Liver (tissue), 8 donors: ENCODE measurements at regions not wholly inside any gene's neighbourhood (a gene's known extent, or its start where the extent isn't known, plus 50 kb on each side); places are given as distances from the start of the nearest gene placed in this dataset.
A peak's percentile ranks its signal among the peaks of the same experiment; 100 is the strongest.

Experiments
- DNase-seq: peaks from one replicate; pipeline ENCODE4 v3.0.0-alpha.2; 2017; ENCODE audit warnings: low spot score
- H3K27ac ChIP-seq, 2 donors: one replicate each; pipeline ENCODE4 v1.7.0; 2013; ENCODE audit warnings: inconsistent platforms in 2 of 2, low read length in 2 of 2, control low read depth in 1 of 2, low read depth in 1 of 2, mild to moderate bottlenecking in 1 of 2
- H3K27me3 ChIP-seq, 4 donors: one replicate each; pipeline versions ENCODE4 v1.6.1 to v1.7.0; 2013; ENCODE audit warnings: low read length in 3 of 4, inconsistent platforms in 1 of 4, mild to moderate bottlenecking in 1 of 4, moderate library complexity in 1 of 4; ENCODE audit not compliant: control insufficient read depth in 4 of 4, insufficient read depth in 4 of 4
- H3K36me3 ChIP-seq, 4 donors: one replicate each; pipeline versions ENCODE4 v1.6.1 to v1.7.0; 2013; ENCODE audit warnings: low read length in 3 of 4, mild to moderate bottlenecking in 3 of 4, low read depth in 1 of 4, moderate library complexity in 1 of 4; ENCODE audit not compliant: control insufficient read depth in 4 of 4, insufficient read depth in 3 of 4
- H3K4me1 ChIP-seq, 4 donors: one replicate each; pipeline versions ENCODE4 v1.6.1 to v1.7.0; 2013; ENCODE audit warnings: low read length in 3 of 4, mild to moderate bottlenecking in 3 of 4, moderate library complexity in 1 of 4; ENCODE audit not compliant: control insufficient read depth in 4 of 4, insufficient read depth in 4 of 4
- H3K4me3 ChIP-seq, 3 donors: one replicate each; pipeline versions ENCODE4 v1.6.1 to v1.7.0; 2013; ENCODE audit warnings: low read length in 3 of 3, control low read depth in 1 of 3, low read depth in 1 of 3, mild to moderate bottlenecking in 1 of 3
- H3K9ac ChIP-seq, 2 donors: one replicate each; pipeline ENCODE4 v1.7.0; 2013; ENCODE audit warnings: low read length in 2 of 2, mild to moderate bottlenecking in 2 of 2, moderate library complexity in 2 of 2, control low read depth in 1 of 2, low read depth in 1 of 2
- H3K9me3 ChIP-seq, 4 donors: one replicate each; pipeline versions ENCODE4 v1.6.1 to v1.7.0; 2013; ENCODE audit warnings: low read length in 3 of 4; ENCODE audit not compliant: control insufficient read depth in 4 of 4
- ATF3 ChIP-seq: IDR thresholded peaks from 2 replicates; pipeline ENCODE4 v1.6.1; 2016; ENCODE audit warnings: antibody characterized with exemption
- CTCF ChIP-seq: fragments of 150-350 bp; IDR thresholded peaks from 2 replicates; pipeline ENCODE4 v1.5.1; 2017; ENCODE audit warnings: improper control_type of control experiment, low read depth, low read length; ENCODE audit not compliant: missing input control
- EGR1 ChIP-seq, 2 donors: IDR thresholded peaks; 2 replicates each; pipeline ENCODE4 v1.6.1; 2016 to 2018; ENCODE audit warnings: antibody characterized with exemption in 2 of 2, low read depth in 2 of 2
- FOXA1 ChIP-seq: IDR thresholded peaks from 2 replicates; pipeline ENCODE4 v1.6.1; 2016; ENCODE audit warnings: antibody characterized with exemption
- FOXA2 ChIP-seq: IDR thresholded peaks from 2 replicates; pipeline ENCODE4 v1.6.1; 2016; ENCODE audit warnings: antibody characterized with exemption
- GABPA ChIP-seq, 2 donors: IDR thresholded peaks in 1 of 2; conservative IDR thresholded peaks in 1 of 2; 2 replicates each; pipeline ENCODE4 v1.6.1; 2016; ENCODE audit warnings: antibody characterized with exemption in 2 of 2, mild to moderate bottlenecking in 1 of 2, moderate library complexity in 1 of 2
- HNF4A ChIP-seq, 2 donors: conservative IDR thresholded peaks; 2 replicates each; pipeline ENCODE4 v1.6.1; 2016; ENCODE audit warnings: antibody characterized with exemption in 2 of 2, mild to moderate bottlenecking in 2 of 2
- HNF4G ChIP-seq: IDR thresholded peaks from 2 replicates; pipeline ENCODE4 v1.6.1; 2016; ENCODE audit warnings: antibody characterized with exemption
- JUND ChIP-seq, 2 donors: IDR thresholded peaks; 2 replicates each; pipeline ENCODE4 v1.6.1; 2016; ENCODE audit warnings: antibody characterized with exemption in 2 of 2
- NR2F2 ChIP-seq: IDR thresholded peaks from 2 replicates; pipeline ENCODE4 v1.6.1; 2016; ENCODE audit warnings: antibody characterized with exemption
- RAD21 ChIP-seq, 2 donors: IDR thresholded peaks; 2 replicates each; pipeline ENCODE4 v1.6.1; 2016; ENCODE audit warnings: antibody characterized with exemption in 2 of 2, mild to moderate bottlenecking in 2 of 2
- REST ChIP-seq: IDR thresholded peaks from 2 replicates; pipeline ENCODE4 v1.6.1; 2016; ENCODE audit warnings: antibody characterized with exemption, mild to moderate bottlenecking
- RXRA ChIP-seq, 2 donors: IDR thresholded peaks; 2 replicates each; pipeline ENCODE4 v1.6.1; 2017 to 2018; ENCODE audit warnings: antibody characterized with exemption in 2 of 2, mild to moderate bottlenecking in 1 of 2
- SP1 ChIP-seq: IDR thresholded peaks from 2 replicates; pipeline ENCODE4 v1.6.1; 2018; ENCODE audit warnings: antibody characterized with exemption, mild to moderate bottlenecking
- TAF1 ChIP-seq: conservative IDR thresholded peaks from 2 replicates; pipeline ENCODE4 v1.6.1; 2016; ENCODE audit warnings: antibody characterized with exemption, mild to moderate bottlenecking
- YY1 ChIP-seq: IDR thresholded peaks from 2 replicates; pipeline ENCODE4 v1.6.1; 2016; ENCODE audit warnings: antibody characterized with exemption, mild to moderate bottlenecking
- ZBTB33 ChIP-seq: IDR thresholded peaks from 2 replicates; pipeline ENCODE4 v1.6.1; 2016; ENCODE audit warnings: antibody characterized with exemption
- WGBS: extraction: QIAGEN DNeasy Blood & Tissue Kit; methylation state at CpG from one replicate; pipeline ENCODE4 v1.1.7; 2013; 5-methylcytosine and 5-hydroxymethylcytosine counted together
- donor health status: healthy.
- donor health status: healthy.
- donor health status: healthy.
- donor health status: healthy.
- donor health status: healthy.

DNA sequence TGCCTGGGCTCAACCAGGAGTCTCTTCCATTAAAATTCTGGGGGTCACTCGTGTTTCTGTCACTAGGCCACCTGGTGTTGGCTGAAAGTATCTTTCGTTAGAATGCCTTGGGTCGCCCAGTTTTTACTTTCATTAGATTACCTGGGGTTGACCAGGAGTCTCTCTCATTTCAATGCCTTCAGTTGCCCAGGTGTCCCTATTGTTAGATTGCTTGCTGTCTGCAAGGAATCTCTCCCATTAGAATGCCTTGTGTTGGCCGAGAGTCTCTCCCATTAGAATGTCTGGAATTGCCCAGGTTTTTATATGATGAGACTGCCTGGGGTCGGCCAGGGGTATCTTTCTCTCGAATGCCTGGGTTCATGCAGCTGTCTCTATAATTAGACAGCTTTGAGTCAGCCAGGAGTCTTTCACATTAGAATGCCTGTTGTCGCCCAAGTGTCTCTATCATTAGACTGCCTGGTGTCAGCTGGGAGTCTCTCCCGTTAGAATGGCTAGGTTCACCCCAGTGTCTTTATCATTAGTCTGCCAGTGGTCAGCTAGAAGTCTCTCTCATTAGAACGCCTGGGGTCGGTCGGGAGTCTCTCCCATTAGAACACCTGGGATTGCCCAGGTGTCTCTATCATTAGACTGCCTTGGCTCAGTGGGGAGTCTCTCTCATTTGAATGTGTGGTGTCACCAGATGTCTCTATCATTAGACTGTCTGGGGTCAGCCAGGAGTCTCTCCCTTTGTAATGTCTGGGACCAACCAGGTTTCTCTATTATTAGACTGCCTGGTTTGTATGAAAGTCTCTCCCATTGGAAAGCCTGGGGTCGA lies 1446.8 kb downstream of the UQCRFS1 start:
- Histone ChIP-seq H3K4me3 (no peak overlapping the region), H3K27me3 (no peaks in the 10 kb centered on the region), H3K27ac (no peak overlapping the region), H3K9me3 (peaks cover 0 to 3% (median under 1%) of the 10 kb centered on the region in 4 donors), H3K36me3 (no peaks in the 10 kb centered on the region), H3K4me1 (no peaks in the 10 kb centered on the region), H3K9ac (no peak overlapping the region)
- DNase-seq = peak; percentile 9
- TF ChIP-seq RAD21 (IDR thresholded peaks at IDR 0.05) = no peak
- TF ChIP-seq FOXA1 = no peak
- TF ChIP-seq ZBTB33 = no peak
- TF ChIP-seq HNF4G = no peak
- TF ChIP-seq REST = no peak
- no peak for TF ChIP-seq CTCF
- TF ChIP-seq EGR1 (IDR thresholded peaks at IDR 0.05; ENCODE audit: low read depth in 2 of 2) = no peak
- TF ChIP-seq ATF3 = no peak
- TF ChIP-seq GABPA (IDR thresholded peaks at IDR 0.05 in 1 of 2, conservative IDR thresholded peaks at IDR 0.05 in 1 of 2) = no peak
- no peak for TF ChIP-seq TAF1
- TF ChIP-seq YY1 = no peak
- TF ChIP-seq FOXA2 = no peak
- TF ChIP-seq HNF4A (conservative IDR thresholded peaks at IDR 0.05) = no peak
- no peak for TF ChIP-seq RXRA (IDR thresholded peaks at IDR 0.05)
- TF ChIP-seq NR2F2 = no peak
- no peak for TF ChIP-seq SP1
- 83% methylated on average over 12 of the region's 12 CpGs for WGBS

GRCh38 chr19:27765397-27765796 lies 1447.6 kb downstream of the UQCRFS1 start:
- H3K9me3 ChIP-seq = peaks cover 0 to 3% (median 0%) of the 10 kb centered on the region in 4 donors
- DNase-seq = no peak

More at GRCh38 chr19:27765397-27765796, 1447.6 kb downstream of the UQCRFS1 start:
- no peak overlapping the region for H3K27ac ChIP-seq
- TF ChIP-seq JUND (IDR thresholded peaks at IDR 0.05) (no peak), EGR1 (IDR thresholded peaks at IDR 0.05; ENCODE audit: low read depth in 2 of 2) (no peak), SP1 (no peak), RAD21 (IDR thresholded peaks at IDR 0.05) (no peak)
- no peak overlapping the region for H3K9ac ChIP-seq
- H3K4me1 ChIP-seq = no peaks in the 10 kb centered on the region
- no peaks in the 10 kb centered on the region for H3K36me3 ChIP-seq
- H3K4me3 ChIP-seq = no peak overlapping the region
- WGBS = 87% methylated on average over 7 of the region's 7 CpGs
- no peaks in the 10 kb centered on the region for H3K27me3 ChIP-seq
